ENCODE measurements at regions not wholly inside any gene's neighbourhood (a gene's known extent, or its start where the extent isn't known, plus 50 kb on each side); places are given as distances from the start of the nearest gene placed in this dataset.

GRCh38 chr5:98463222-98463621 is 310.2 kb upstream of the RGMB start:
- Histone ChIP-seq H4K8ac (ENCODE audit: extremely low read depth, insufficient read depth, low read length) (no peak overlapping the region), H3K18ac (ENCODE audit: extremely low read depth, low read length) (no peak overlapping the region), H3K9me3 (ENCODE audit: insufficient read depth in 2 of 2, low read depth in 1 of 2, low read length in 1 of 2) (no peaks in the 10 kb centered on the region), H3K4me2 (ENCODE audit: insufficient read depth in 1 of 2, low read depth in 2 of 2, low read length in 2 of 2) (no peak overlapping the region), H3K56ac (replicated peaks; ENCODE audit: insufficient read length, low read depth, low read length) (no peak overlapping the region), H3K4ac (replicated peaks; ENCODE audit: insufficient read length, low read depth, low read length) (no peak overlapping the region), H2BK120ac (replicated peaks; ENCODE audit: low read depth, low read length) (no peak overlapping the region), H3K14ac (ENCODE audit: insufficient read length) (no peak overlapping the region), H4K91ac (replicated peaks; ENCODE audit: insufficient read length, low read length) (no peak overlapping the region), H2AFZ (ENCODE audit: low read length) (no peak overlapping the region), H3K27ac (ENCODE audit: low read depth, low read length) (no peak overlapping the region), H3K4me3 (ENCODE audit: extremely low read depth in 1 of 4, insufficient read depth in 2 of 4, low read depth in 3 of 4, low read length in 4 of 4) (no peak overlapping the region), H2BK15ac (ENCODE audit: low read length) (no peak overlapping the region), H4K20me1 (replicated peaks in 1 of 2; ENCODE audit: control insufficient read depth in 1 of 2, insufficient read depth in 2 of 2, low read length in 2 of 2) (no peaks in the 10 kb centered on the region), H2AK5ac (ENCODE audit: low read depth, low read length) (no peak overlapping the region), H2BK12ac (ENCODE audit: low read depth, low read length) (no peak overlapping the region), H3K79me2 (ENCODE audit: control insufficient read depth in 1 of 2, insufficient read depth in 2 of 2, low read length in 2 of 2) (no peaks in the 10 kb centered on the region), H2BK20ac (ENCODE audit: low read length) (no peak overlapping the region), H3K9ac (replicated peaks in 1 of 4; ENCODE audit: extremely low read depth in 1 of 4, low read depth in 3 of 4, low read length in 3 of 4) (no peak overlapping the region), H3K36me3 (ENCODE audit: control insufficient read depth in 2 of 4, insufficient read depth in 4 of 4, low read length in 3 of 4) (no peaks in the 10 kb centered on the region), H3K23me2 (ENCODE audit: low read depth, low read length) (no peaks in the 10 kb centered on the region), H2BK5ac (ENCODE audit: low read depth, low read length) (no peak overlapping the region), H3K23ac (ENCODE audit: insufficient read length) (no peak overlapping the region), H3K4me1 (replicated peaks in 1 of 4; ENCODE audit: control insufficient read depth in 3 of 4, insufficient read depth in 4 of 4, low read length in 3 of 4) (no peaks in the 10 kb centered on the region), H3K27me3 (replicated peaks in 1 of 4; ENCODE audit: control insufficient read depth in 3 of 4, extremely low read depth in 1 of 4, insufficient read depth in 3 of 4, low read length in 3 of 4) (no peaks in the 10 kb centered on the region), H3K79me1 (ENCODE audit: low read depth, low read length) (no peaks in the 10 kb centered on the region), H4K5ac (ENCODE audit: insufficient read length, low read depth, low read length) (no peak overlapping the region)
- FAIRE-seq (no peak), DNase-seq (ENCODE audit: low read depth in 1 of 2, low spot score in 2 of 2) (no peak)
- ChIA-PET CTCF (ENCODE audit: partially characterized antibody) (no interaction called here), POLR2A (ENCODE audit: partially characterized antibody) (no interaction called here)
- WGBS, 2 experiments (ENCODE audit: extremely low coverage in 1 of 2, insufficient coverage in 1 of 2, insufficient read length in 1 of 2, insufficient replicate concordance in 2 of 2, low coverage in 1 of 2, low lambda C conversion rate in 2 of 2, missing lambda C conversion rate in 1 of 2), result 87% methylated on average over 4 of the region's 4 CpGs; no CpG with 5 or more reads in 1 of the 2 experiments
- no peak for TF ChIP-seq TAF7 (optimal IDR thresholded peaks at IDR 0.05; ENCODE audit: borderline replicate concordance, low read depth, low read length)
- no peak for TF ChIP-seq RFX5 (IDR thresholded peaks at IDR 0.05; ENCODE audit: borderline replicate concordance, low read depth, low read length)
- no peak for TF ChIP-seq JUND (IDR thresholded peaks at IDR 0.05; ENCODE audit: low read length)
- TF ChIP-seq PHF8 (conservative IDR thresholded peaks at IDR 0.05; ENCODE audit: low read depth, low read length), result no peak
- no peak for TF ChIP-seq NANOG (IDR thresholded peaks at IDR 0.05; ENCODE audit: insufficient read depth, low read depth, low read length, poor library complexity, severe bottlenecking)
- TF ChIP-seq RAD21 (IDR thresholded peaks at IDR 0.05 in 1 of 2, conservative IDR thresholded peaks at IDR 0.05 in 1 of 2; ENCODE audit: low read depth in 2 of 2, low read length in 2 of 2), result no peak
- no peak for TF ChIP-seq EZH2 (IDR thresholded peaks at IDR 0.05; ENCODE audit: low read depth, low read length, severe bottlenecking)
- no peak for TF ChIP-seq RBBP5 (IDR thresholded peaks at IDR 0.05; ENCODE audit: borderline replicate concordance, low read depth, low read length)
- TF ChIP-seq MAX (IDR thresholded peaks at IDR 0.05), result no peak
- no peak for TF ChIP-seq NRF1 (IDR thresholded peaks at IDR 0.05; ENCODE audit: low read depth, low read length)

Data from H1 (cell line).